ENCODE measurements at regions not wholly inside any gene's neighbourhood (a gene's known extent, or its start where the extent isn't known, plus 50 kb on each side); places are given as distances from the start of the nearest gene placed in this dataset.
A peak's percentile ranks its signal among the peaks of the same experiment; 100 is the strongest.

DNA sequence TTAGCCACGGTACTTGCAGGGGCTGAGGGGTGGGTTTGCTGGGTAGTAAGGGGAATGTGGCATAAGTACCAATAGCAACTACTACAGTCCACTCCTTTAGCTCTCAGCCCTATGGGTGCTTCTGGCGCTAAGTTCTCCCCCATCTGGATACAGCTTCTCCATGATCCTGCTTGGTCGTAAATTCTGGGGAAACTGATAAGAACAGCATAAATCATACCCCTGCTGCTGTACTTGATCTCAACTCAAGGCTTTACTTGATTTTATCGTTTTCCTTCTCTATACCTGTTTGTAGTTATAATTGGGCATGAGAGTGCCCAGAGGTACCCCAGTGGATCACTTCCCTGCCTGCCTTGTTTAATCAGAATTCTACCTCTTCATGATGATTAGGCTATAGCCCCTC lies 331.4 kb downstream of the PMP22 start:
- H3K4me3 ChIP-seq (ENCODE audit: low read depth, low read length) = no peak overlapping the region
- DNase-seq (ENCODE audit: low read depth) = no peak
- no peak for TF ChIP-seq CTCF (IDR thresholded peaks at IDR 0.05; ENCODE audit: low read depth, low read length, missing control alignments)

DNA sequence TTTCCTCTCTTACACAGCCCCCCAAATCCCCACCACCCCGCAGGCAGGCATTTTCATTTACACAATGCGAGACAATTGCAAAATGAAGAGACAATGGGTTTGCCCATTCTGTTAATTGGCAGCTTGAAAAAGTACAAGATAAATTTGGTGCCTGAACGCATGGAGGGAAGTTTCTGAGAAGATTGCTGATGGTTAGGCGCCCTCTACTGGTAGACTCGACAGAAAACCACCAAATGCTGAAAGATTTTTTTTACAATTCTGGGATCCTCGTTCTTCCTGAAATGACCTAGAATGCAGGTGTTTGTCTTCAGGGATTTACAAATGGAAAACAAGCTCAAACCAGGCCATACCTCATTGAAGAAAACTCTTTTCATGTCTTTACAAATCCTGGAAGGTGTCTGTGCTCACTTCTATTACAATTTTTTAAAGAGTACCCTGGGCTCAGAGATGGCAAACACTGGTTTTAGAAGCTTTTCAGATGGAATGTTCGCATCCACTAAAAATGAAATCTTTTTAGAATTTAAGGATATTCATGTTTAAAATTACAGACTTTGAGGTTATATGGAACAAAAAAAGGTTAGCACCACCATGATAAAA lies 338.5 kb downstream of the PMP22 start:
- DNase-seq (ENCODE audit: low read depth) = peak; percentile 12
- TF ChIP-seq CTCF (IDR thresholded peaks at IDR 0.05; ENCODE audit: low read depth, low read length, missing control alignments) = peak; percentile 75
- no peak overlapping the region for H3K4me3 ChIP-seq (ENCODE audit: low read depth, low read length)

DNA sequence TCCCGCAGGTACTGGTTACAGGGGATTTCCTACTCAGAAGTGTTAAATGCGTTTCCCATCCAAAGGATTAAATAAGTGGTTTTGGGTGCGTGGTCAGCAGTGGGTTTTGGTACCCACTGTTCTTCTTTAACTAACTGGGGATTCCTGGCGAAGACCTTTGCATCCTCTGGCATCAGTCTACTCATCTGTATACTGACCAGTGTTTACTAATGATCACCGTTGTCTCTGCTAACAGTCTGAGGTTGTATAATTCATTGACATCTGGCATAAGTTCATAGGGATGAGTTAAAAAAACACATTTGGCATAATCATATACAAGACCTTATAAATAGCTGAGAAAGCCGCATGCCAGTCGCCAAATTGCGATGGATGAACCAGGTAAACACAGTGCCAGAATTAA lies 339.1 kb downstream of the PMP22 start:
- H3K4me3 ChIP-seq (ENCODE audit: low read depth, low read length) = no peak overlapping the region
- TF ChIP-seq CTCF (IDR thresholded peaks at IDR 0.05; ENCODE audit: low read depth, low read length, missing control alignments) = no peak
- no peak for DNase-seq (ENCODE audit: low read depth)

DNA sequence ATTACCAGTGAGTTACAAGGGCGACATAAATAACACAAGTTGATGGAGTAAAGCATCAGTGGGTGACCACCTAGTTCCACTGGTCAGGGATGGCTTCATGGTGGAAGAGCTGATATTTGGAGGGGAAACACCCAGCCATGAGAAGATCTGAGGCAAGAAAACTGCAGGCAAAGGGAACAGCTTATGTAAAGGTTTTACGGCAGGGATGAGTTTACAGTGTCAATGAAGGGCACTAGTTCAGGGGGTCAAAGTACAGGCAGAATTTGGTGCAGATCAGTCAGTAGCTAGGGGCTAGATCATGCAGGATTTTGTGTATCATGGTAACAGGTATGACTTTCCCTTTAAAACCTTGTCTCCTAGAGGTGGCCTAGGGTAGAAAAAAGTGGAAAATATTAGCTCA lies 339.6 kb downstream of the PMP22 start:
- no peak overlapping the region for H3K4me3 ChIP-seq (ENCODE audit: low read depth, low read length)
- TF ChIP-seq CTCF (IDR thresholded peaks at IDR 0.05; ENCODE audit: low read depth, low read length, missing control alignments) = no peak
- DNase-seq (ENCODE audit: low read depth) = no peak

DNA sequence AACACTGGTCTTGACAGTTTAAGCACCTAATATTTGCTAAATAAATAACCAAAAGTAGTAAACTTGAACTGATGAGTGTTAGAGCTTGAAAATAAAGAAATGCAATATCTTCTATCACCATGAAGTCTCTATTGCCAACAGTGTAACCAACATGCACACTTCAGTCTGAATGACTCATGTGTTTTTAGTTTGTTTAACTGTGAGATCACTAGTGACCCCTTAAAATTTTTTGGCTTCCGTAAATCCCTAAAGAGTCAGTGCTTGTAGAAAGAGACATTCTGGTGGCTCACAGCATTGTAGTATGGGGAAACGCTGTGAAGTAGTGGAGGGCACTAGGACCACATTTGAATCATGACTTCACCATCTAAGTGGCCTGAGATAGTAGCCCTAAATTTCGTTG lies 341.1 kb downstream of the PMP22 start:
- DNase-seq (ENCODE audit: low read depth) = no peak
- TF ChIP-seq CTCF (IDR thresholded peaks at IDR 0.05; ENCODE audit: low read depth, low read length, missing control alignments) = no peak
- H3K4me3 ChIP-seq (ENCODE audit: low read depth, low read length) = no peak overlapping the region

GRCh38 chr17:14922411-14922810 lies 342.7 kb downstream of the PMP22 start:
- no peak for TF ChIP-seq CTCF (IDR thresholded peaks at IDR 0.05; ENCODE audit: low read depth, low read length, missing control alignments)
- DNase-seq (ENCODE audit: low read depth) = no peak

GRCh38 chr17:14921936-14922335 lies 343.2 kb downstream of the PMP22 start:
- H3K4me3 ChIP-seq (ENCODE audit: low read depth, low read length) = no peak overlapping the region
- DNase-seq (ENCODE audit: low read depth) = no peak
- TF ChIP-seq CTCF (IDR thresholded peaks at IDR 0.05; ENCODE audit: low read depth, low read length, missing control alignments) = no peak

More at GRCh38 chr17:14922411-14922810, 342.7 kb downstream of the PMP22 start:
- H3K4me3 ChIP-seq (ENCODE audit: low read depth, low read length) = no peak overlapping the region

Measured in GM12864 (cell line).